Lower leg skin (tissue), 3 donors: ENCODE measurements at regions not wholly inside any gene's neighbourhood (a gene's known extent, or its start where the extent isn't known, plus 50 kb on each side); places are given as distances from the start of the nearest gene placed in this dataset.

ENCODE experiments used
- CTCF ChIP-seq, 3 donors: fragments of 450-650 bp; IDR thresholded peaks; one replicate each; pipeline ENCODE4 v1.5.1; 2016; ENCODE audit warnings: antibody characterized with exemption in 3 of 3, mild to moderate bottlenecking in 3 of 3, moderate library complexity in 2 of 3
- POLR2A ChIP-seq, 2 donors: fragments of 450-650 bp; IDR thresholded peaks; one replicate each; pipeline ENCODE4 v1.6.1; 2016 to 2017; ENCODE audit warnings: antibody characterized with exemption in 2 of 2, mild to moderate bottlenecking in 1 of 2, moderate library complexity in 1 of 2

GRCh38 chr7:41244246-41244645, 458.6 kb downstream of the INHBA start:
- no peak for TF ChIP-seq CTCF (IDR thresholded peaks at IDR 0.05)
- no peak for TF ChIP-seq POLR2A (IDR thresholded peaks at IDR 0.05)
